NB4 (cell line): ENCODE measurements at regions not wholly inside any gene's neighbourhood (a gene's known extent, or its start where the extent isn't known, plus 50 kb on each side); places are given as distances from the start of the nearest gene placed in this dataset.

Experiments used
- DNase-seq: peaks from one replicate; pipeline ENCODE4 v3.0.0; 2010; ENCODE audit warnings: low read depth
- H3K4me3 ChIP-seq: one replicate; pipeline ENCODE4 v1.5.1; 2011; ENCODE audit warnings: mild to moderate bottlenecking, low read depth, low read length, moderate library complexity
- CTCF ChIP-seq: IDR thresholded peaks from one replicate; pipeline ENCODE4 v1.5.1; 2012; ENCODE audit warnings: low read depth, low read length
- MAX ChIP-seq: IDR thresholded peaks from 2 replicates; pipeline ENCODE4 v1.6.1; 2011; ENCODE audit warnings: low read depth, low read length
- MYC ChIP-seq: IDR thresholded peaks from 2 replicates; pipeline ENCODE4 v1.6.1; 2011; ENCODE audit warnings: low read depth, low read length
- POLR2A ChIP-seq: IDR thresholded peaks from 2 replicates; pipeline ENCODE4 v1.6.1; 2011; ENCODE audit warnings: mild to moderate bottlenecking; ENCODE audit not compliant: insufficient read length; ENCODE audit errors: extremely low read depth

DNA sequence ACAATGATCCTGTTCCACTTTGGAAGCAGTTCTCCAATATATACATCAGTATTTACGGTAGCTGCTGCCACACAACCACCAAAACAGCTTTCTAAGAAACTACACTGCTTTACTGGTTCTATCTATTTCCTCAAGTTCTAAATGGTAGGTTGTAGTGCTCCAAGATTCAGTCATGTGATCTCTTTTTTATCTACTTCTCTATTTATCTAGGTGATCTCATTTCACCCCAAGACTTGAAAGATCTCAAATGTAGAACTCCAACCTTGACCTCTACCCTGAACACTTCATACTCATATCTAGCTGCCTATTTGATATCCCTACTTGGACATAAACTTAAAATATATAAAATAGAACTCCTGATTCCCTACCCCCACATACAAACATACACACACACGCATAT is 133.9 kb upstream of the RAP1B start:
- H3K4me3 ChIP-seq = no peak overlapping the region
- no peak for TF ChIP-seq POLR2A
- TF ChIP-seq MAX = no peak
- TF ChIP-seq CTCF = no peak
- no peak for TF ChIP-seq MYC

GRCh38 chr12:68477261-68477772 is 133.4 kb upstream of the RAP1B start:
- DNase-seq = no peak
- no peak overlapping the region for H3K4me3 ChIP-seq
- TF ChIP-seq MYC (no peak), CTCF (no peak), MAX (no peak), POLR2A (no peak)

More for the DNA sequence above, 133.9 kb upstream of the RAP1B start:
- DNase-seq = no peak

DNA sequence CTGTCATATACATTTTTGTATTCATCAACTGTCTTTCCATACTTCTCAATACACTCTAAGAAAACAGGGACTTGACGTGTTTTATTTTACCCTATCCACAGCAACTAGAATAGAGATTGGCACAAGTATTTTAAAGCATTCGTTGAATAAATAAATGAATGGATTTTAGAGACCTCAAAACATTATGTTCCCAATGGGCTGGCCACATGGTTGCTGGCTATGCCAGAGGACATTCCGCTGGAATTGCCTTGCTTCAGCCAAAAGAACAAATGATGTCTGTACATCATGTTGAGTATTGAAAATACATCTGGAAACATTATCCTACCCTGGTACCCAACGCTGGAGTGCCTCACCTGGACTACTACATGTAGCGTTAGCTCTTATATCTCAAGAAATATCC is 132.8 kb upstream of the RAP1B start:
- TF ChIP-seq CTCF = no peak
- no peak for TF ChIP-seq MYC
- no peak for TF ChIP-seq POLR2A
- TF ChIP-seq MAX = no peak
- H3K4me3 ChIP-seq = no peak overlapping the region

DNA sequence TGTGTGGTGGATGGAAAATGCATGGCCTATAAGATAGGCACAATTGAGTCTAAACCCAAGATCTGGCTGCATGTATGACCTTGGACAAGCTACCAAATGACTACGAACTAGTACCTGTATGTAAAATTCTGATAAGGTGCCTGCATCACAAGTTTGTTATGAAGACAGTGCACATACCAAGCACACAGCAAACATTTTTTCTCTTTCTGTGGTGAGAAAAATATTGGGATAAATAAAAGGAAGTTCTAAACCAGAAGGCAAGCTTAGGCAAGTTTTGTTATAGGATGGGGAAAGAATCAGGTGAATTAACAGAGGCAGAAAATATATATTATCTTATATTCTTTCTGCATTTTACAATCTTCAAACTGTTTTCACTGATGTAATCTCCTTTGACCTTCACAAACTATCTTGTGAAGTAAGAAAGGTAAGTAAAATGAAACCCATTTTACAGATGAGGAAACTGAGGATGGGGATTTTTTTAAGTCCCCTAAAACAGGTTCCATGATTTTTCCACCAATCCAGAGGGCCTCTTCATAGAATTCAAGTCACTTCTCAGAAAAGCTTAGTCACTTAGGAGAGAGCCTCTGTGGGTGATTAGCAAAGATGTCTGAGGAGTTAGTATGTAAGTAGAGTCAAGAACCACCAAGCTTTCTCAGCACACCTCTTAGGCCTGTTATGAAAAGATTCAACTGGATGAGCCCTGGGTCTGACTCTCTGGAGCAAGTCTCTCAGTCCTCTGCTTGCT is 132.0 kb upstream of the RAP1B start:
- no peak for DNase-seq
- no peak overlapping the region for H3K4me3 ChIP-seq
- no peak for TF ChIP-seq MYC
- TF ChIP-seq CTCF = no peak
- TF ChIP-seq MAX = no peak
- no peak for TF ChIP-seq POLR2A

More for the DNA sequence above, 132.8 kb upstream of the RAP1B start:
- no peak for DNase-seq

GRCh38 chr12:68479261-68479895 is 131.3 kb upstream of the RAP1B start:
- DNase-seq = no peak
- TF ChIP-seq MAX (no peak), CTCF (no peak), POLR2A (no peak), MYC (no peak)
- H3K4me3 ChIP-seq = no peak overlapping the region
